ENCODE measurements at regions not wholly inside any gene's neighbourhood (a gene's known extent, or its start where the extent isn't known, plus 50 kb on each side); places are given as distances from the start of the nearest gene placed in this dataset.

GRCh38 chr6:93104195-93104817, 315.1 kb downstream of the EPHA7 start:
- no peak for TF ChIP-seq POLR2A (IDR thresholded peaks at IDR 0.05; ENCODE audit: extremely low read depth, insufficient read length)
- TF ChIP-seq CTCF (IDR thresholded peaks at IDR 0.05; ENCODE audit: low read depth, low read length) = no peak
